Lung (tissue), 11 donors: ENCODE measurements at regions not wholly inside any gene's neighbourhood (a gene's known extent, or its start where the extent isn't known, plus 50 kb on each side); places are given as distances from the start of the nearest gene placed in this dataset.
A peak's percentile ranks its signal among the peaks of the same experiment; 100 is the strongest.

ENCODE experiments used
- ATAC-seq: fragments of 200-7000 bp; cut with Tn5 transposase; one replicate; pipeline ENCODE4 v1.9.1; 2020; ENCODE audit warnings: moderate number of reproducible peaks; ENCODE audit not compliant: insufficient read depth, low FRiP score
- DNase-seq, 3 donors: peaks; one replicate each; pipeline ENCODE4 v3.0.0-alpha.2; 2013 to 2017
- H3K27ac ChIP-seq, 2 donors: one replicate each; pipeline ENCODE4 v1.5.1; 2013; ENCODE audit warnings: mild to moderate bottlenecking in 2 of 2, moderate library complexity in 2 of 2, control low read depth in 1 of 2, inconsistent platforms in 1 of 2, low read depth in 1 of 2, low read length in 1 of 2
- H3K27me3 ChIP-seq, 3 donors: one replicate each; pipeline ENCODE4 v1.5.1; 2013; ENCODE audit warnings: low read length in 2 of 3; ENCODE audit not compliant: control insufficient read depth in 3 of 3, insufficient read depth in 3 of 3
- H3K36me3 ChIP-seq, 4 donors: one replicate each; pipeline ENCODE4 v1.5.1; 2013; ENCODE audit warnings: low read length in 4 of 4, mild to moderate bottlenecking in 1 of 4, moderate library complexity in 1 of 4; ENCODE audit not compliant: control insufficient read depth in 4 of 4, insufficient read depth in 4 of 4
- H3K4me1 ChIP-seq, 5 donors: one replicate each; pipeline ENCODE4 v1.5.1; 2013; ENCODE audit warnings: low read length in 5 of 5, mild to moderate bottlenecking in 2 of 5, moderate library complexity in 1 of 5; ENCODE audit not compliant: control insufficient read depth in 5 of 5, insufficient read depth in 5 of 5
- H3K4me3 ChIP-seq: one replicate; pipeline ENCODE4 v1.5.1; 2013; ENCODE audit warnings: mild to moderate bottlenecking, control low read depth, moderate library complexity
- H3K9ac ChIP-seq, 2 donors: one replicate each; pipeline ENCODE4 v1.5.1; 2013; ENCODE audit warnings: low read length in 2 of 2, control low read depth in 1 of 2; ENCODE audit not compliant: insufficient read depth in 1 of 2
- H3K9me3 ChIP-seq, 4 donors: one replicate each; pipeline ENCODE4 v1.5.1; 2013; ENCODE audit warnings: low read length in 3 of 4, mild to moderate bottlenecking in 1 of 4, moderate library complexity in 1 of 4; ENCODE audit not compliant: control insufficient read depth in 4 of 4, insufficient read depth in 3 of 4
- CTCF ChIP-seq: IDR thresholded peaks from 2 replicates; pipeline ENCODE4 v1.5.1; 2012; ENCODE audit warnings: mild to moderate bottlenecking; ENCODE audit errors: control extremely low read depth, extremely low read depth
- WGBS, 2 donors: extraction: QIAGEN DNeasy Blood & Tissue Kit; methylation state at CpG; one replicate each; pipeline ENCODE4 v1.1.7; 2013; 5-methylcytosine and 5-hydroxymethylcytosine counted together
- donor health status: control.
- donor health status: control.
- donor health status: Bipolar disorder and iron deficiency.
- donor health status: healthy.
- donor health status: DM: yes; HTN: yes; CAD: no.

GRCh38 chr1:164477343-164477742 is 81.6 kb upstream of the PBX1 start:
- H3K36me3 ChIP-seq: no peaks in the 10 kb centered on the region
- H3K27me3 ChIP-seq: no peaks in the 10 kb centered on the region
- no peak overlapping the region for H3K4me3 ChIP-seq
- no peak overlapping the region for H3K9ac ChIP-seq
- ATAC-seq (no peak), DNase-seq (no peak)
- TF ChIP-seq CTCF: no peak
- no peak overlapping the region for H3K27ac ChIP-seq
- H3K4me1 ChIP-seq: no peaks in the 10 kb centered on the region
- peaks cover 0 to 2% (median 1%) of the 10 kb centered on the region in 4 donors for H3K9me3 ChIP-seq
- WGBS, 2 donors: 80 to 97% methylated on average over 4 of the region's 4 CpGs

- Histone ChIP-seq H3K9ac (no peak overlapping the region), H3K36me3 (no peaks in the 10 kb centered on the region), H3K9me3 (peaks cover 0 to 2% (median 1%) of the 10 kb centered on the region in 4 donors), H3K4me1 (no peaks in the 10 kb centered on the region), H3K27ac (no peak overlapping the region), H3K4me3 (no peak overlapping the region), H3K27me3 (no peaks in the 10 kb centered on the region)
- 66 to 76% methylated on average over 1 of the region's 1 CpG for WGBS, 2 donors
- DNase-seq (no peak), ATAC-seq (no peak)
- TF ChIP-seq CTCF: no peak
These were observed 79.7 kb upstream of the PBX1 start for GRCh38 chr1:164479242-164479641.

- Histone ChIP-seq H3K36me3 (no peaks in the 10 kb centered on the region), H3K4me3 (no peak overlapping the region), H3K9me3 (peaks cover 0 to 2% (median 0%) of the 10 kb centered on the region in 4 donors), H3K4me1 (no peaks in the 10 kb centered on the region), H3K27me3 (no peaks in the 10 kb centered on the region), H3K27ac (no peak overlapping the region), H3K9ac (no peak overlapping the region)
- DNase-seq (no peak), ATAC-seq (no peak)
- no peak for TF ChIP-seq CTCF
- WGBS, 2 donors: 90 to 97% methylated on average over 1 of the region's 1 CpG
These were observed 78.6 kb upstream of the PBX1 start for GRCh38 chr1:164480285-164480907.

GRCh38 chr1:164495905-164496304 is 63.1 kb upstream of the PBX1 start:
- Histone ChIP-seq H3K27ac (no peak overlapping the region), H3K9me3 (peaks cover 0 to 8% (median 0%) of the 10 kb centered on the region in 4 donors), H3K36me3 (no peaks in the 10 kb centered on the region), H3K4me1 (no peaks in the 10 kb centered on the region), H3K27me3 (no peaks in the 10 kb centered on the region), H3K9ac (no peak overlapping the region), H3K4me3 (no peak overlapping the region)
- 82 to 90% methylated on average over 3 of the region's 3 CpGs for WGBS, 2 donors
- TF ChIP-seq CTCF: no peak
- peak in 1 of 3 donors; percentile 12 for DNase-seq
- no peak for ATAC-seq
